ENCODE measurements at regions not wholly inside any gene's neighbourhood (a gene's known extent, or its start where the extent isn't known, plus 50 kb on each side); places are given as distances from the start of the nearest gene placed in this dataset.

- TF ChIP-seq CTCF (IDR thresholded peaks at IDR 0.05; ENCODE audit: insufficient read depth in 1 of 2, low read depth in 1 of 2, low read length in 1 of 2, severe bottlenecking in 1 of 2, unreplicated experiment in 1 of 2): no peak
- Mint-ChIP-seq H3K27me3 (ENCODE audit: insufficient read depth, unreplicated experiment) (no peaks in the 10 kb centered on the region), H3K4me1 (ENCODE audit: low read depth, unreplicated experiment) (no peaks in the 10 kb centered on the region), H3K27ac (ENCODE audit: unreplicated experiment) (no peak overlapping the region), H3K9me3 (ENCODE audit: unreplicated experiment) (peaks cover 27% of the 10 kb centered on the region), H3K36me3 (ENCODE audit: insufficient read depth, unreplicated experiment) (no peaks in the 10 kb centered on the region), H3K4me3 (ENCODE audit: unreplicated experiment) (no peak overlapping the region)
- CTCF ChIA-PET: no interaction called here
- Histone ChIP-seq H3K4me1 (no peaks in the 10 kb centered on the region), H3K9me3 (peaks cover 11% of the 10 kb centered on the region; the same call in 1 of the 2 replicates), H3K27me3 (replicated peaks; ENCODE audit: control insufficient read depth, insufficient read depth, low read length) (no peaks in the 10 kb centered on the region), H3K36me3 (ENCODE audit: control insufficient read depth, insufficient read depth, low read length) (no peaks in the 10 kb centered on the region), H3K4me3 (ENCODE audit: low read depth, low read length) (no peak overlapping the region)
- no TSS peak for BruUV-seq (replicated peaks)
- POLR2A ChIA-PET: no interaction called here
- intact Hi-C loops (cut with micrococcal nuclease; ENCODE audit: unreplicated experiment): no loop called here
- DNase-seq: no peak
Measured at GRCh38 chr11:98621767-98622166, 399.0 kb upstream of the CNTN5 start.

GRCh38 chr11:98625526-98625925, 395.2 kb upstream of the CNTN5 start:
- Mint-ChIP-seq H3K36me3 (ENCODE audit: insufficient read depth, unreplicated experiment) (no peaks in the 10 kb centered on the region), H3K9me3 (ENCODE audit: unreplicated experiment) (no peaks in the 10 kb centered on the region), H3K4me1 (ENCODE audit: low read depth, unreplicated experiment) (no peaks in the 10 kb centered on the region), H3K27me3 (ENCODE audit: insufficient read depth, unreplicated experiment) (no peaks in the 10 kb centered on the region), H3K27ac (ENCODE audit: unreplicated experiment) (no peak overlapping the region), H3K4me3 (ENCODE audit: unreplicated experiment) (no peak overlapping the region)
- no peaks in the 10 kb centered on the region for H3K36me3 ChIP-seq (ENCODE audit: control insufficient read depth, insufficient read depth, low read length)
- H3K27me3 ChIP-seq (replicated peaks; ENCODE audit: control insufficient read depth, insufficient read depth, low read length): no peaks in the 10 kb centered on the region
- no TSS peak for BruUV-seq (replicated peaks)
- H3K9me3 ChIP-seq: no peaks in the 10 kb centered on the region
- no peaks in the 10 kb centered on the region for H3K4me1 ChIP-seq
- TF ChIP-seq CTCF (IDR thresholded peaks at IDR 0.05; ENCODE audit: insufficient read depth in 1 of 2, low read depth in 1 of 2, low read length in 1 of 2, severe bottlenecking in 1 of 2, unreplicated experiment in 1 of 2): no peak
- no peak overlapping the region for H3K4me3 ChIP-seq (ENCODE audit: low read depth, low read length)
- DNase-seq: no peak
- ChIA-PET CTCF (interaction anchor here (1.4 kb wide), 1 partner anchor 170 kb away, joined by 3 read pairs; no protein-coding TSS in a partner anchor), POLR2A (no interaction called here)
- intact Hi-C loops (cut with micrococcal nuclease; ENCODE audit: unreplicated experiment): no loop called here

- Mint-ChIP-seq H3K27me3 (ENCODE audit: insufficient read depth, unreplicated experiment) (no peaks in the 10 kb centered on the region), H3K36me3 (ENCODE audit: insufficient read depth, unreplicated experiment) (no peaks in the 10 kb centered on the region), H3K4me1 (ENCODE audit: low read depth, unreplicated experiment) (no peaks in the 10 kb centered on the region), H3K4me3 (ENCODE audit: unreplicated experiment) (no peak overlapping the region), H3K27ac (ENCODE audit: unreplicated experiment) (no peak overlapping the region), H3K9me3 (ENCODE audit: unreplicated experiment) (no peaks in the 10 kb centered on the region)
- TF ChIP-seq CTCF (IDR thresholded peaks at IDR 0.05; ENCODE audit: insufficient read depth in 1 of 2, low read depth in 1 of 2, low read length in 1 of 2, severe bottlenecking in 1 of 2, unreplicated experiment in 1 of 2): no peak
- no peaks in the 10 kb centered on the region for H3K9me3 ChIP-seq
- no TSS peak for BruUV-seq (replicated peaks)
- H3K4me3 ChIP-seq (ENCODE audit: low read depth, low read length): no peak overlapping the region
- ChIA-PET CTCF (no interaction called here), POLR2A (no interaction called here)
- H3K4me1 ChIP-seq: no peaks in the 10 kb centered on the region
- H3K27me3 ChIP-seq (replicated peaks; ENCODE audit: control insufficient read depth, insufficient read depth, low read length): no peaks in the 10 kb centered on the region
- no peaks in the 10 kb centered on the region for H3K36me3 ChIP-seq (ENCODE audit: control insufficient read depth, insufficient read depth, low read length)
- DNase-seq: no peak
- intact Hi-C loops (cut with micrococcal nuclease; ENCODE audit: unreplicated experiment): no loop called here
Measured at GRCh38 chr11:98630736-98631135, 390.0 kb upstream of the CNTN5 start.
